ENCODE measurements at regions not wholly inside any gene's neighbourhood (a gene's known extent, or its start where the extent isn't known, plus 50 kb on each side); places are given as distances from the start of the nearest gene placed in this dataset.

- H3K27me3 Mint-ChIP-seq = no peaks in the 10 kb centered on the region
- H3K4me1 Mint-ChIP-seq = no peaks in the 10 kb centered on the region
- H3K4me3 Mint-ChIP-seq = no peak overlapping the region
- ATAC-seq (no peak), DNase-seq (no peak)
- no peaks in the 10 kb centered on the region for H3K9me3 ChIP-seq (ENCODE audit: control insufficient read depth, low read length, poor library complexity, severe bottlenecking)
- H3K36me3 Mint-ChIP-seq (ENCODE audit: low read depth) = no peaks in the 10 kb centered on the region
- H3K27ac Mint-ChIP-seq = no peak overlapping the region
Observed at GRCh38 chrX:82912382-82912781, 595.7 kb upstream of the POU3F4 start.

- no peak overlapping the region for H3K4me3 Mint-ChIP-seq
- ATAC-seq = no peak
Observed at GRCh38 chrX:82934980-82935379, 573.1 kb upstream of the POU3F4 start.

GRCh38 chrX:82945332-82945731 lies 562.8 kb upstream of the POU3F4 start:
- no peak for DNase-seq
- H3K4me1 Mint-ChIP-seq = no peaks in the 10 kb centered on the region
- ATAC-seq = no peak
- H3K27me3 Mint-ChIP-seq = no peaks in the 10 kb centered on the region
- H3K27ac Mint-ChIP-seq = no peak overlapping the region
- no peaks in the 10 kb centered on the region for H3K36me3 Mint-ChIP-seq (ENCODE audit: low read depth)
- no peaks in the 10 kb centered on the region for H3K9me3 ChIP-seq (ENCODE audit: control insufficient read depth, low read length, poor library complexity, severe bottlenecking)
- H3K4me3 Mint-ChIP-seq = no peak overlapping the region

More at GRCh38 chrX:82934980-82935379, 573.1 kb upstream of the POU3F4 start:
- no peak overlapping the region for H3K27ac Mint-ChIP-seq
- H3K4me1 Mint-ChIP-seq = no peaks in the 10 kb centered on the region
- no peaks in the 10 kb centered on the region for H3K36me3 Mint-ChIP-seq (ENCODE audit: low read depth)
- DNase-seq = no peak
- no peaks in the 10 kb centered on the region for H3K9me3 ChIP-seq (ENCODE audit: control insufficient read depth, low read length, poor library complexity, severe bottlenecking)
- H3K27me3 Mint-ChIP-seq = no peaks in the 10 kb centered on the region

- Mint-ChIP-seq H3K27ac (no peak overlapping the region), H3K36me3 (ENCODE audit: low read depth) (no peaks in the 10 kb centered on the region), H3K27me3 (no peaks in the 10 kb centered on the region), H3K4me1 (no peaks in the 10 kb centered on the region), H3K4me3 (no peak overlapping the region)
- ATAC-seq = no peak
- H3K9me3 ChIP-seq (ENCODE audit: control insufficient read depth, low read length, poor library complexity, severe bottlenecking) = no peaks in the 10 kb centered on the region
- no peak for DNase-seq
Observed at GRCh38 chrX:82961129-82961528, 547.0 kb upstream of the POU3F4 start.

GRCh38 chrX:82973646-82974045 lies 534.4 kb upstream of the POU3F4 start:
- no peaks in the 10 kb centered on the region for H3K4me1 Mint-ChIP-seq
- no peak overlapping the region for H3K4me3 Mint-ChIP-seq
- no peak for DNase-seq
- no peak overlapping the region for H3K27ac Mint-ChIP-seq
- ATAC-seq = no peak
- H3K9me3 ChIP-seq (ENCODE audit: control insufficient read depth, low read length, poor library complexity, severe bottlenecking) = no peaks in the 10 kb centered on the region
- no peaks in the 10 kb centered on the region for H3K27me3 Mint-ChIP-seq
- no peaks in the 10 kb centered on the region for H3K36me3 Mint-ChIP-seq (ENCODE audit: low read depth)

- no peaks in the 10 kb centered on the region for H3K9me3 ChIP-seq (ENCODE audit: control insufficient read depth, low read length, poor library complexity, severe bottlenecking)
- Mint-ChIP-seq H3K27ac (no peak overlapping the region), H3K27me3 (no peaks in the 10 kb centered on the region), H3K4me3 (no peak overlapping the region), H3K36me3 (ENCODE audit: low read depth) (no peaks in the 10 kb centered on the region), H3K4me1 (no peaks in the 10 kb centered on the region)
- no peak for ATAC-seq
- no peak for DNase-seq
Observed at GRCh38 chrX:82998163-82998562, 509.9 kb upstream of the POU3F4 start.

- H3K9me3 ChIP-seq (ENCODE audit: control insufficient read depth, low read length, poor library complexity, severe bottlenecking) = no peaks in the 10 kb centered on the region
- H3K36me3 Mint-ChIP-seq (ENCODE audit: low read depth) = no peaks in the 10 kb centered on the region
- no peaks in the 10 kb centered on the region for H3K4me1 Mint-ChIP-seq
- DNase-seq (no peak), ATAC-seq (no peak)
- H3K27ac Mint-ChIP-seq = no peak overlapping the region
- peak overlapping the region; percentile 19 for H3K4me3 Mint-ChIP-seq
- H3K27me3 Mint-ChIP-seq = no peaks in the 10 kb centered on the region
Observed at GRCh38 chrX:83004012-83004411, 504.1 kb upstream of the POU3F4 start.

- Mint-ChIP-seq H3K27me3 (no peaks in the 10 kb centered on the region), H3K4me3 (no peak overlapping the region)
- no peak for DNase-seq
Observed at GRCh38 chrX:83008415-83008814, 499.7 kb upstream of the POU3F4 start.

GRCh38 chrX:83019258-83019657 lies 488.8 kb upstream of the POU3F4 start:
- H3K36me3 Mint-ChIP-seq (ENCODE audit: low read depth) = no peaks in the 10 kb centered on the region
- H3K27ac Mint-ChIP-seq = no peak overlapping the region
- no peak for ATAC-seq
- DNase-seq = no peak
- H3K4me3 Mint-ChIP-seq = no peak overlapping the region
- H3K27me3 Mint-ChIP-seq = no peaks in the 10 kb centered on the region
- no peaks in the 10 kb centered on the region for H3K9me3 ChIP-seq (ENCODE audit: control insufficient read depth, low read length, poor library complexity, severe bottlenecking)
- H3K4me1 Mint-ChIP-seq = no peaks in the 10 kb centered on the region

More at GRCh38 chrX:83008415-83008814, 499.7 kb upstream of the POU3F4 start:
- no peaks in the 10 kb centered on the region for H3K9me3 ChIP-seq (ENCODE audit: control insufficient read depth, low read length, poor library complexity, severe bottlenecking)
- no peak for ATAC-seq
- Mint-ChIP-seq H3K4me1 (no peaks in the 10 kb centered on the region), H3K36me3 (ENCODE audit: low read depth) (no peaks in the 10 kb centered on the region), H3K27ac (no peak overlapping the region)

- Mint-ChIP-seq H3K4me3 (no peak overlapping the region), H3K36me3 (ENCODE audit: low read depth) (no peaks in the 10 kb centered on the region), H3K27ac (no peak overlapping the region), H3K27me3 (no peaks in the 10 kb centered on the region), H3K4me1 (no peaks in the 10 kb centered on the region)
- DNase-seq (no peak), ATAC-seq (no peak)
- no peaks in the 10 kb centered on the region for H3K9me3 ChIP-seq (ENCODE audit: control insufficient read depth, low read length, poor library complexity, severe bottlenecking)
Observed at GRCh38 chrX:83022020-83022419, 486.1 kb upstream of the POU3F4 start.

All from T-helper 17 cell (primary cell).